HG03095 (cell line): ENCODE measurements at regions not wholly inside any gene's neighbourhood (a gene's known extent, or its start where the extent isn't known, plus 50 kb on each side); places are given as distances from the start of the nearest gene placed in this dataset.
"Not testable (repeated sequence)": the region's sequence is repeated elsewhere in the genome, so short reads cannot be mapped to it uniquely, and the experiment has no call there.

Experiments
- ATAC-seq: cut with Tn5 transposase; IDR thresholded peaks from one replicate; pipeline ENCODE4 v1.9.1; 2021; ENCODE audit warnings: moderate library complexity; ENCODE audit not compliant: unreplicated experiment

DNA sequence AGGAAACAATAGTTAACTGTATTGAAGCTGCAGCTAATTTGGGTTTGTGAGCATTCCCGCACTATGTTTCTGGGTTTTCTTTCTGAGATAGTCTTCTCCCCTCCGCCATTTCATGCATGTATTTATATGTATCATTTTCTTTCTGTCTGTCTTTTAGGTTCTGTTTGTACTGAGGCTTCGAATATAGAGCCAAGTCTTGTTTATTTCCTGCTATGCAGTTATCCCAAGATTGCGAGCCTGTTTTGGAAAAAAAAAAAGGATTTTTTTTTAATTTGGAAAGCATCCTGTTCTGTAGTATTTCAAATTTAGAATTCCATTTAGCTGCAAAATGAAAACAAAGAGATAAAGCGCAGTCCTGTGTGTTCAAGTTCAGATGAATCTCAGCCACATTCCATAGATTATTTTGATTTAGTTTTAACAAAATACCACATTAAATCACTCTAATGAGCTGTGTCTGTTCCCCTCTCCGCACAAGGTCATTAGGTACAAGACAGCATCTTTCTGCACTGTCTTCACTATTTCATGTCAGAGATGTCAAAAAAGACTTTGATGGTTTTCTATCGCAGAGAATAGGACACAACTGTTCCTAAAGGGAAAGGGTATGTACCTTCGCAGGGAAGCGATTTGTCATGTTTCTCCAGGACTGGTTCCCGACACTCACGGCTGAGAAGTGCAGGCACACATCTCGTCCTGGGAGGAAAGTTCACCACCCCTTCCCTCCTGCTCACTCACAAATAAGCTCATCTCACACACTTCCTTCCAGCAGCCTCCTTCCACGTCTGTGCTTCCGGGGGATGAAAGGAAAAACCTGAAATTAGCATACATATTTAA lies 443.4 kb downstream of the ZNF516 start:
- ATAC-seq, result no peak

DNA sequence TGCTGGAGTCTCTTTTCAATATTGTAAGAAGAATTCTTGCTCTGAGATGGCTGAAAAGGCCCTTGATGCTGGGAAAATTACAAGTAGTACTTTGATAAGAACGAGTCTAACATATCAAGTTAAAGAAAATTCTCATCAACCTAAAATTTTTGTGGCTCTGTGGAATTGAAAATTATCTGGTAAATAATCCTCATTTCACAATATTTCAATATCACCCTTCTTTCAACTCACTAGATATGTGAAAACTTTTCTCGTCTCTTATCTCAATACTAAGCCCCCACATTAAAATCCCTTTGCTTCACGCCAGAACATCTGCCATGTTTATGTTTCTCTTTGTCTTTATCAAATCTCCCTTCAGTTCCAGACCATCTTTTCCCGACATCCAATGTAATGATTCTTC lies 448.8 kb downstream of the ZNF516 start:
- ATAC-seq, result no peak

DNA sequence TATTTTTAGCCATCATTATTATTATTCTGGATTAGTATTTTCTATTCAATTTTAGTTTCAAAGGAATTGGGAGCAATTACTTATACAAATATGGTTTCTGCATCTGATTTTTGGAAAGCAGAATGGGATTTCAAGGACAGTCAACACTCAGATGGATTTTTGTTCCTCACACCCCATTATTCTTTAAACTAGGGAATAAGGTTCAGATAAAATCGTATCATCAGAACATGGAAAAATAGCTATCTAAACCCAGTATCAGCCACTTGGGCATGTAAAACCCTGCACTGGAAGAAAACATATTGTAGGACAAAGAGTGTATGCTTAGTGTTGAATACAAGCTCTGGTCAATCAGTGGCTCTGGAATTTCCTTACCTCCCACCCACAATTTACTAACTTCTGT lies 452.5 kb downstream of the ZNF516 start:
- ATAC-seq, result no peak

DNA sequence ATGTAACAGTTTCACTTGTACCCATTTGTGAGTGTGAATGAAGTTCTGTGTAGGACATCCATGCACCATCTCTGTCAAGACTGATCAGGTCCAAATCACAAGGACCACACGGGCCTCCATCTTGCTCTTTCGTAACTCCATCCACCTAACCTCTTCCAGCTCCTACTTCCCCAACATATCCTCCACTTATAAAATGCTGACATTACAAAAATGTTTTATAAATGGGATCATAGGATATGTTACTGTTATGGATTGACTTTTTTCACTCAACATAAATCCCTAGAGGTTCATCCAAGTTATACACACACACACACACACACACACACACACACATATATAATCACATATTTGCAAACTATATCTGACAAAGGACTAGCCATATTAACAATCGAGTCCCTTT lies 476.8 kb downstream of the ZNF516 start:
- no peak for ATAC-seq

DNA sequence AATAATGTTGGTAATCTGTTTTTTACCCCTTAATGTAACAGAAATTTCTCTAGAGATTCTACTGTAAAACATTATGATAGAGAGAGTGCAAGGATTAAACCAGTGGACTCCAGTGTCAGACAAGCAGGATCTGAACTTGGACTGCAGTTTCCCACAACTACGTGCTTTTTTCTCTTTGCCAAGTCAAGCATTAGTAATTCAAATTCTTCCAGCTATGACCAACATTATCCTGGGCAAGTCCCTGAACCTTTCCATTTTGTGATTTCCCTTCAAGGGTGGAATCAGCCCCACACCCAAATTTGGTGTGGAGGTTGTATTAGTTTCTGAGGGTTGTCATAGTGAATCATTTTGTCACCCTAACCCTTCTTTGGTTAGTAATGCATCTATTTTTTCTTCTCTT lies 482.0 kb downstream of the ZNF516 start:
- no peak for ATAC-seq

DNA sequence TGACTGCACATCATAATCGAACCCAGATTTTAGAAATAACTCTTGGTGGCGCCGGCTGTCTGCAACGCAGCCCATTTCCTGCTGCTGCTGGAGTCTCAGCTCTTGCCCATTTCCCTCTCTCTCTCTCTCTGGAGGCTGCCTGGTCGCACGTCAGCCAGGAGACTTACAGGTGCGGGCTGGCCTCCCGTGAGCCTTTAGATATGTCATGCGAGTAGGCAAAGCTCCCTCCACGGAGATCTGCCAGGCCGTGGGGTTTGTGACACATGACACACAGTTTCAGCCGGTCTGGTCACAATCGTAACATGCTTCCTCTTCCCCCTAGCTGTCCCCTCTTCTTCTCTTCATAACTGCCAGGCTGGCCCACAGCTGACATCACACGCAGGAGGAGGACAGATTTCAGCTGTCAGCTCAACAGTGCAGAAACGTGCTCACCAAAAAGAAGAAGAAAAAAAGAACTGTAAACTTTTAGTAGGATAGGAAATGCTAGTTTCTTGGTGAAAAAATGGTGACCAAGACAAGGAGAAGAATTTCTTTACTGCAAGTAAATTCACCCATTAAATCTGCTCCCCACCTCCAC lies 489.3 kb downstream of the ZNF516 start:
- ATAC-seq, result no peak

DNA sequence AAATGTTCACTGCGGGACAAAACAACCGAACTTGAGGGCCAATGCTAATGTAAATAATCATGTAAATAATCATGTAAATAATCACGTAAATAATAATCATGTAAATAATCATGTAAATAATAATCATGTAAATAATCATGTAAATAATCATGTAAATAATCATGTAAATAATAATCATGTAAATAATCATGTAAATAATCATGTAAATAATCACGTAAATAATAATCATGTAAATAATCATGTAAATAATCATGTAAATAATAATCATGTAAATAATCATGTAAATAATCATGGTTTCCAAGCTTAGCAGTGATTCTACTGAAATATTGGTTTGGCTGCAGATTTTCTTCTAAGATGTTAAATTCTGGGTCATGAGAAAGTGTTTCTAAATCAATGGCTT lies 507.1 kb downstream of the ZNF516 start:
- not testable (repeated sequence) for ATAC-seq

DNA sequence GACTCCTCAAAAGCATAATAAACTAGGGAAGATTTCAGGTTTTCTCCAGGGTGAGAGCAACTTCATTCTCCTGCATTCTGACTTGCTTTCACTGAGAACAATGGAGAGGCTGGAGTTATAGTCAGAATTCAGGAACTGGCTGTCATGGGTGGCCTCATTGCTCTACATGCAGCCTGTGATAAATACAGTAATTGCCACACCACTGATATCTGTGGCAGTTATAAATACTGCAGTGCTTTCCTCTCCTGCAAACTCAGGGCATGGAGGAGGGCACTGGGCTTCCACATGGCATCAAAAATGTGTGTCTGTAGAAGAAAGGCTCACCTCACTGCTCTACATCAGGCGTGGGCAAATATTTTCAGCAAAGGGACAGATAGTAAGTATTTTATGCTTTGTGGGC lies 510.2 kb downstream of the ZNF516 start:
- ATAC-seq, result no peak

DNA sequence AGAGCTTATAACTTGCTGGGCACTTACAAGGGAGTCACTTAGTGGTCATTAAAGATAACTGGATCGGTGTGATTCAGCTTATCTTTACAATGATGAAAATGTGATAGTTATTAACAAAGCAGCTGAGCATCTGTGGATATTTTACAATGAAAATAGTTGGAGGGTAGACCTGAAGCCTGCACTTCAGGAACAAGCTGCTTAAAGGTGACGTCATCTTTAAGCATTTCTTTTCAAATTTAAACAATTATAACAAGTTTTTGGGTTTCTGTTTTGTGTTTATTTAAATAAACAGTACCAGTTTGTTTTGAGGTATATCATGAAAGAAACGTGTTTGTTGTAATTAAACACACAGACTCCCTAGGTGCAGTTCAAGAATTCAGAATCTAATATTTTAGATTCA lies 513.9 kb downstream of the ZNF516 start:
- no peak for ATAC-seq

DNA sequence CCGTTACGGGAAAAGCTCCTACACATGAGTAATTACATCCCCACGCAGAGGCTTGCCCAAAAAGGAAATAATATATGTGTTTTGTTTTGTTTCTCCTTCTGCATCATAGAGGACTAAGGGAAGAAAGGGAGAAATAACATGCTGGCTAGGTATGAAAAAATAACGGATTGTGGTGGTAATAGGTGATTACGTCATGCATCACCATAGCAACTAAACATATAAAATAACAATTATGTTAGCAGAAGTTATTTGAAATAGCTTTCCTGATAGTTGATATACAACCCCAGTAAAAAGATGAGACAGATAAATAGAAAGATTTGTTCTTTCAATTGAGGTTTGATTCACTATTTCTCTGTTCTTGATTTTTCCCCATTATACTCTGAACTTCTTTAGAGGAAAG lies 518.0 kb downstream of the ZNF516 start:
- ATAC-seq, result no peak

DNA sequence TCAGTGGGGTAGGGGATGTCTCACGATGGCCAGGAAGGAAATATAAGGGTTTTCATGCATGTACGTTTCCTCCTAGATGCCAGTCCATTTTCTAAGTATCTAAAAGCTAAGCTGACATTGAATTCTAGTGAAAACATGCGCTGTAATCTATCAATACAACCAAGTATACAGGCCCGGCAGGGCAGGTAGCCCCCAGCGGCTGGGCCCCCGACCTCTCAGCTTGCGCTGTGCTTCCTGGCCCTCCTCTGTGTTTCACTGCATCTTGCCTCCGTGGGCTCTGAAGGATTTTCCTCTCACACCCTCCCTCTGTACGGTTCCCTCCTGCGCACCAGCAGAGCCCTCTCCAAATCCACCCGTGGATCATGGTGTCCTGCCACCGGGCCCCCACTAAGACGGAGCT lies 524.8 kb downstream of the ZNF516 start:
- no peak for ATAC-seq

DNA sequence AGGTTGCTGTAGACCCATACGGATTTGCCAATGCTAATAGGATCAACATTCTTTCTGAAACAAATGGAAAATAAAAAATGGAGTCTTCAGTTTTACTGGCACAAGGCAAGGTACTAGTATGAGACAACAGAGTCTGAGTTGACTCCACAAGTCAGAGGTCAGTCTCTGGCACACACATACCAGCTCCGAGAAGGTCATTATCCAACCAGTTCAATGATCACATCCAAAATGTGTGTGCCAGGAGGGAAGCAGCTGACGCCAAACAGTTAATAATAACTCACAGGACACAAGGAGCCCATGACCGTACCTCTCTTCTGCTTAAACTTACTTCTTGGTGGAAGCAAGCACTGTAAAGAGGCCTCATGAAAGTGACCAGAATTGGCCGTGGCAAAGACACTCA lies 528.6 kb downstream of the ZNF516 start:
- ATAC-seq, result no peak

DNA sequence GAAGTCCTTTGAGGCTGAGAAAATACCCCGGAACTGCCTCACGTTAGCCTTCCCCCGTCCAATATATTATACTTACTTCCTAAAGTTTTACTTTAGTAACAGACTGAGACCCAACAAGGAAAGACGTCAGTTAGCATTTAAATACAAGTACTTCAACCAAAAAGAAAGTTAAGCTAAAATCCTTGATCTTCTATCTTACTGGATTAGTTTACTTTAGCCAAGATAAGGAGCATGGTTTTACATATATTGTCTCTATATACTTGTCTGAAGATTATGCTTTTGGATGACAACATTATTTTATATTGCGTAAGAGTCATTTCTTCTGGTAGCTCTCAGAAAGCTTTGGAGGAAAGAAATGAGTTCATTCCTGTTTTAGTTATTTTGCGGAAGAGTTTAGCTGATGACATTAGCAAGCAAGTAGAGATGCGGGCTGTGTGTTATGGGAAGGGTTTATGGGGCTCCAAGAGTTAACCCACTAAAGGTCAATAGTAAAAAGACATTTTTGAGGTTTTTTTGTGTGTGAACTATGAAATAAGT lies 532.9 kb downstream of the ZNF516 start:
- no peak for ATAC-seq

DNA sequence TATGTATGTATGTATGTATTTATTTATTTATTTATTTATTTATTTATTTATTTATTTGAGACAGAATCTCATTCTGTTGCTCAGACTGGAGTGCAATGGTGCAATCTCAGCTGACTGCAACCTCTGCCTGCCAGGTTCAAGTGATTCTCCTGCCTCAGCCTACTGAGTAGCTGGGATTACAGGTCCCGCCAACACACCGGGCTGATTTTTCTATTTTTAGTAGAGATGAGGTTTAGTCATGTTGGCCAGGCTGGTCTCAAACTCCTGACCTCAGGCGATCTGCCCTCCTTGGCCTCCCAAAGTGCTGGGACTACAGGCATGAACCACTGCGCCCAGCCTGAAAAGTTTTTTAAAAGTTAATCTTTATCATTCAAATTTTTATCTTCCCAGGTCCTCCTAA lies 532.9 kb upstream of the SMIM21 start:
- ATAC-seq, result not testable (repeated sequence)

DNA sequence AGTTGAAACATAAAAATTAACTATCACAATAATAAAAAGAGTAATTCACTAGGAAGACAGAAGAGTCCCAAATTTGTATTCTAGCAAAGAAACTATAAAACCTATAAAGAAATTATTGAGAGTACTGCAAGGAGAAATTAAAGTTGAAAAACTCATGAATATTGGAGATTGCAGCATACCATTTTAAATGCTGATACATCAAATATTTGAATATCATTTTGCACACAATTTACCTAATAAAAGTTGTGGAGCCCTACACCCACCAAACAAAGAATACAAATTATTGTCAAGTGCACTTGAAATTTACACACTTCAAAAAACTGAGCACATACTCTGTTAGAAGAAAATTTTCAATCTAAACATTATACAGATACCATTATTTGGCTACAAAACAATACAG lies 531.6 kb upstream of the SMIM21 start:
- no peak for ATAC-seq

DNA sequence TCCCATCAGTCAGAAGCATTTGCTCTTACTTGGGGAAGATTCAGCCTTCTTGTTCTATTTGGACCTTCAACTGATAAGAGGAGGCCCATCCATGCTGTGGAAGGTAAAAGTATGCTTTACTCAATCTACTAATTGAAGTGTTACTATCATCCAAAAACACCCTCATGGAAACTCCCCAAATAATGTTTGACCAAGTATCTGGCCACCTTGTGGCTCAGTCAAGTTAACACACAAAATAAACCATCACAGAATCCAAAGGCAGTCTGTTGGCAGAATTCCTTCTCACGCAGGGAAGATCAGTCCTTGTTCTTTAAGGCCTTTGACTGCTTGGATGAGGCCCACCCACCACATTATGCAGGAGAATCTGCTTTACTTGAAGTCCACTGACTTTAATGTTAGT lies 531.2 kb upstream of the SMIM21 start:
- no peak for ATAC-seq

DNA sequence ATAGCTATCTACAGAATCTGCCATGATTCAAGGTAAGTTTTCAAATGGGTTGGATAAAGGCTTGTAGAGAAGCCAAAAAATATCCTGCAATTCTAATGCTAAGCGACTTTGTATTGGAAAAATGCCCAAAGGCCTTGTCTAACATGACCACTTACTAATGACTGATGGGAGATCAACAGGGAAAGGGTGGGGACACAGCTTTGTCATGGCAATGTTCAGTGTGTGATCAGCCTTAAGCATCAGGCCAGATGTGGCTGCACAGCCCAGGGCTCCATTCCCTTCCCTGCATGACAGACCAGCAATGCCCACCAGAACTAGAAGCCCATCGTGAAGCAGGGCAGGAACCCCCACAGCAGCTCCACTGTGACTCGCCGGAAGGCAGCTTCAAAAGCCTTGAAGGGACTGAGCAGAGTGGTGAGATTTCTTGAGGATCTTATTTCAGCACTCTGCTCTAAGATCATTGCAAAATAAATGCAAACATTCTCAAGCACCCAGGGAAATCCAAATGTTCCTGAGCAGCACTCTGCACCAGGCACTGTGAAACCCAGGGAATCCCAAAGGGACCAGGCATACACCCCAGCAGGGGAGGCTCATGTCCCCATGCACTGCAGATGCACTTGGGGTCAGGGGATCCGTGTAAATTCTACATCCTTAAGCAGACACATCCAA lies 517.9 kb upstream of the SMIM21 start:
- ATAC-seq, result no peak

DNA sequence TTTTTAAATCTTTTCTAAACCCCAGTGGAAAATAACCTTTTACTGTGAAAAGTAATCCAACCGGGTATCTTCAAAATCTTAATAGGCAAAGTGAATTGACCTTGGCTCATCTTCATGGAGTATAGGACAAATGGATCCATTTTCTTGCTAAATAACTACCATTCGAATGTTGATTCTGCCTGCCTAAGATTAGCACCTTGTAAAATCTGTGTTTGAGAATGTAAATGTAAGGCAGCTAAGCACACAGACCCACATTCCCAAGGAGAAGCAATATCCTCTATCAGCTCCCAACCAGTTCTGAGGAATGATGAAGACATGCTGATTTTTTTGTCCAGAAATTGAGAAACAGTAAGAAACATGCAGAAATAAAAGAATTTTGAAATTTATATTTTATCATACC lies 509.8 kb upstream of the SMIM21 start:
- no peak for ATAC-seq

DNA sequence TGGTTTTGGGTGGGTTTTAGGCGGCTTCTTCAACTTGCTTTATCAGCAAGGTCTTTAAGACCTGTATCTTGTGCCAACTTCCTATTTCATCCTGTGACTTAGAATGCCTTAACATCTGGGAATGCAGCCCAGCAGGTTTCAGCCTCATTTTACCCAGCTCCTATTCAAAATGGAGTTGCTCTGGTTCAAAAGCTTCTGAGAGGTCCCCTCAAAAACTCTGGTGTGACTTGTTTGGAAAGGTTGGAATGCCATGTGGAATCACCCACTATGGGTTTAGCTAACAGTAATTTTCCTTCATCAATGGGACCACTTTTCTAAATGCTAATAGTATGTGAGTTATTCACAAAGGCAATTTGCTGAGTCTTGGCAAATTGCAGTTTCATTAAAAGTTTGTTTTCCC lies 509.4 kb upstream of the SMIM21 start:
- ATAC-seq, result no peak

DNA sequence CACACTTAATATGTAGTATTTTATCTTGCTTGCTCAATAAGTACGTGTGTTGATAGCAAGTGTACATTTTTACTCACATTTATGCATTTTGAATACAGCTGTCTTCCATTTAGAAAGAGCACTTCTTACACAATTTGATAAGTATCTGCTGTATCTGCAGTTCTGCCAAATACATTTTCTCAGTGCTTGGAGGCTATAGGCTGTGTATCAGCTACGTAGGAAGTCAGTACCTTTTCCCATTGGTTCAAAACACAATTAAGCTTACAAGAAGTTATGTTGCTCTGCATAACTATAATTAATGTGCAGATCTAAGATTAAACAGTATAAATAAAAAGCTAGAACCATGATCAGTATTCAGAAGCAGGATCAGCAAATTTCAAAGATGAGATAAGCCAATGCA lies 503.6 kb upstream of the SMIM21 start:
- ATAC-seq, result no peak

DNA sequence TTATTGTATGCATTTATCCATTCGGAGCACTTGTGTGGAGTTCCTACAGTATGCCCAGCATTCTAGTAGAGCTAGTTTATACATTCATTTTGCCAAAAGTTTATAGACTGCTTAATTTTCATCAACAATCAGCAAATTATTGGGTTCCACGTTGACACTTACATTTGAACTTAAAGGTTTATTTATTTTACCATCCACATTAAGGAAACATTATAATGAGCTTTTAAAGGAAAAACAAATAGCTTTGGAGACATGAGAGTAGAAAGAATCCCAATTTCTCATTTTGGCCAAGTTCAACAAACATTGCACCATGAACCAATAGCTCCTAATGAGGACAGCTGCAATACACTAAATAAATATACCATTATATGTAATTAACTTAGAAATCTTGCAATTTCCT lies 501.2 kb upstream of the SMIM21 start:
- ATAC-seq, result no peak

DNA sequence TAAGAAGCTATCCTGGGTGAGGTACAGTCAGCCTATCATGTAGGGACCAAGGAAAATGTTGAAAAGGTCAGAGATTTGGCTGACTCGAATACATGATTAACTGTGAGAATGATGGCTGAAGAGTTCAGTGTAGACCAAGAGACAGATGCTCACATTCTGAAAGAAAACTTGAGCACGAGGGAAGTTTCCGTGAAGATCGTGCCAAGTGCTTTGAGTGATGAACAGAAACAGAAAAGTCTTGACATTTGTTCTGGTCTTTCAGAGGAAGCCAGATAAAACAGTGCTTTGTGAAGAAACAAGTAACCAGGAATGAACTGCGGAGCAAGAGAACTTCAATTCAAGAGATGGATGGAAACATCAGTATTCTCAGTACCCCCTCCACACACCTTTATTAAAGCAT lies 500.3 kb upstream of the SMIM21 start:
- no peak for ATAC-seq
